Brain microvascular endothelial cell (primary cell): ENCODE measurements at regions not wholly inside any gene's neighbourhood (a gene's known extent, or its start where the extent isn't known, plus 50 kb on each side); places are given as distances from the start of the nearest gene placed in this dataset.

Experiments used
- DNase-seq: peaks from one replicate; pipeline ENCODE4 v3.0.0-alpha.2; 2020
- H3K27ac ChIP-seq: fragments of 250-450 bp; sonication (Bioruptor Pico); 2 replicates; pipeline ENCODE4 v1.5.1; 2020; ENCODE audit warnings: mild to moderate bottlenecking, moderate library complexity
- H3K27me3 ChIP-seq: fragments of 250-450 bp; sonication (Bioruptor Pico); replicated peaks from 2 replicates; pipeline ENCODE4 v1.5.1; 2020; ENCODE audit warnings: mild to moderate bottlenecking
- H3K36me3 ChIP-seq: fragments of 250-450 bp; sonication (Bioruptor Pico); replicated peaks from 2 replicates; pipeline ENCODE4 v1.5.1; 2020; ENCODE audit warnings: mild to moderate bottlenecking
- H3K4me3 ChIP-seq: 2 replicates; pipeline ENCODE4 v1.5.1; 2011; ENCODE audit warnings: low read depth, mild to moderate bottlenecking, control low read depth, low read length, moderate library complexity
- in situ Hi-C: cut with HindIII; loops from 2 replicates; pipeline ENCODE4 v1.10.0; 2017; ENCODE audit warnings: low sequenced_read_pairs, low pct_ligation_motif_present
- TF ChIP-seq, protein P1 (sequence below): IDR thresholded peaks from 2 replicates; pipeline ENCODE4 v1.5.1; 2011; ENCODE audit warnings: low read depth, mild to moderate bottlenecking, moderate library complexity, low read length, control low read depth, inconsistent platforms; ENCODE audit errors: missing control alignments

DNA sequence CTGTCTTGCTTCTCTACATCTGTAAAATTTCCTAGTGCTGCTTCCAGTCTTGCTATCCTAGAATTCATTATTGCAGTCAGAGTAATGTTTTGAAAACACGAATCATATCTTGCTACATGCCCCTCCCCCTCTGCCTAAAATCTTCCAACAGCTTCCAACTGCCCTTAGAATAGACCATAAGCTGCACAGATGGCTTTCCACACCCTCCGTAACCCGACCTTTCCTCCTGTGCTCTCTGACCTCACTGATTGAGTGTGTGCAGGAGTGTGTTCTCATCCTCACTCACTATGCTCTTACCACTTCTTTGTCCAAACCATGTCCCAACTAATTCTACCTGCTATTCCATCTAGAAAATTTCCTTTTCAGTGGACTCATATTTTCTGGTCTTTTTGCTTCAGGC lies 121.2 kb upstream of the ANKRD1 start:
- TF ChIP-seq, protein P1, sequence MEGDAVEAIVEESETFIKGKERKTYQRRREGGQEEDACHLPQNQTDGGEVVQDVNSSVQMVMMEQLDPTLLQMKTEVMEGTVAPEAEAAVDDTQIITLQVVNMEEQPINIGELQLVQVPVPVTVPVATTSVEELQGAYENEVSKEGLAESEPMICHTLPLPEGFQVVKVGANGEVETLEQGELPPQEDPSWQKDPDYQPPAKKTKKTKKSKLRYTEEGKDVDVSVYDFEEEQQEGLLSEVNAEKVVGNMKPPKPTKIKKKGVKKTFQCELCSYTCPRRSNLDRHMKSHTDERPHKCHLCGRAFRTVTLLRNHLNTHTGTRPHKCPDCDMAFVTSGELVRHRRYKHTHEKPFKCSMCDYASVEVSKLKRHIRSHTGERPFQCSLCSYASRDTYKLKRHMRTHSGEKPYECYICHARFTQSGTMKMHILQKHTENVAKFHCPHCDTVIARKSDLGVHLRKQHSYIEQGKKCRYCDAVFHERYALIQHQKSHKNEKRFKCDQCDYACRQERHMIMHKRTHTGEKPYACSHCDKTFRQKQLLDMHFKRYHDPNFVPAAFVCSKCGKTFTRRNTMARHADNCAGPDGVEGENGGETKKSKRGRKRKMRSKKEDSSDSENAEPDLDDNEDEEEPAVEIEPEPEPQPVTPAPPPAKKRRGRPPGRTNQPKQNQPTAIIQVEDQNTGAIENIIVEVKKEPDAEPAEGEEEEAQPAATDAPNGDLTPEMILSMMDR, result no peak
- DNase-seq, result no peak
- in situ Hi-C loops, result no loop called here
- Histone ChIP-seq H3K27ac (no peak overlapping the region), H3K27me3 (no peaks in the 10 kb centered on the region), H3K4me3 (no peak overlapping the region), H3K36me3 (no peaks in the 10 kb centered on the region)

GRCh38 chr10:91043173-91043910 lies 122.5 kb upstream of the ANKRD1 start:
- no peak overlapping the region for H3K4me3 ChIP-seq
- H3K27me3 ChIP-seq, result no peaks in the 10 kb centered on the region
- TF ChIP-seq, protein P1, result peak; percentile 62
- H3K27ac ChIP-seq, result no peak overlapping the region
- H3K36me3 ChIP-seq, result no peaks in the 10 kb centered on the region
- peak; percentile 40 for DNase-seq
- in situ Hi-C loops, result no loop called here

GRCh38 chr10:91046869-91047268 lies 126.0 kb upstream of the ANKRD1 start:
- no peak overlapping the region for H3K4me3 ChIP-seq
- H3K27me3 ChIP-seq, result no peaks in the 10 kb centered on the region
- H3K36me3 ChIP-seq, result no peaks in the 10 kb centered on the region

DNA sequence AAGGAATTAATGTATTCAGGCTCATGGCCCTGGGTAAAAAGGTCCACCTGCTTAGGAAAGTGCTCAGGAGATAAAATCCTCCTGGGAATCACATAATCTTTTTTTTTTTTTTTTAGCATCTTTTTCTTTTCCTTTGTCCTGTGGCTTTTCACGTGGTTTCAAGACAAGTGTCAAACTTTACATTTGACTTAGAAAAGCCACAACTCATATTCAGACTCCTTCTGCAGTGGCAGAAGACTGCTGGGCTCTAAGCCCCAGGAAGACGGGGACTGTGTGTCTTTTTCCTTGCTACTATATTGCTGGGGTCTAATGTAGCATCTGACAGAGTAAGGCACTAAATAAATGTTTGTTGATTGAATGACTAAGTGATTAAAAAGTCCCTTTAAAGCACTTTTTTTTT lies 127.5 kb upstream of the ANKRD1 start:
- Histone ChIP-seq H3K4me3 (no peak overlapping the region), H3K27ac (no peak overlapping the region), H3K27me3 (no peaks in the 10 kb centered on the region), H3K36me3 (no peaks in the 10 kb centered on the region)
- TF ChIP-seq, protein P1, result no peak
- no peak for DNase-seq
- in situ Hi-C loops, result no loop called here

More at GRCh38 chr10:91046869-91047268, 126.0 kb upstream of the ANKRD1 start:
- in situ Hi-C loops, result no loop called here
- H3K27ac ChIP-seq, result no peak overlapping the region
- DNase-seq, result no peak
- TF ChIP-seq, protein P1, result no peak

GRCh38 chr10:91049296-91049987 lies 128.6 kb upstream of the ANKRD1 start:
- DNase-seq, result no peak
- Histone ChIP-seq H3K27me3 (no peaks in the 10 kb centered on the region), H3K36me3 (no peaks in the 10 kb centered on the region), H3K4me3 (no peak overlapping the region), H3K27ac (peak overlapping the region; percentile 54)
- in situ Hi-C loops, result no loop called here
- TF ChIP-seq, protein P1, result no peak
